GM18499 (cell line): ENCODE measurements at regions not wholly inside any gene's neighbourhood (a gene's known extent, or its start where the extent isn't known, plus 50 kb on each side); places are given as distances from the start of the nearest gene placed in this dataset.

Experiments used
- ATAC-seq: cut with Tn5 transposase; IDR thresholded peaks from one replicate; pipeline ENCODE4 v1.9.1; 2021; ENCODE audit warnings: moderate number of reproducible peaks; ENCODE audit not compliant: insufficient read depth, unreplicated experiment

DNA sequence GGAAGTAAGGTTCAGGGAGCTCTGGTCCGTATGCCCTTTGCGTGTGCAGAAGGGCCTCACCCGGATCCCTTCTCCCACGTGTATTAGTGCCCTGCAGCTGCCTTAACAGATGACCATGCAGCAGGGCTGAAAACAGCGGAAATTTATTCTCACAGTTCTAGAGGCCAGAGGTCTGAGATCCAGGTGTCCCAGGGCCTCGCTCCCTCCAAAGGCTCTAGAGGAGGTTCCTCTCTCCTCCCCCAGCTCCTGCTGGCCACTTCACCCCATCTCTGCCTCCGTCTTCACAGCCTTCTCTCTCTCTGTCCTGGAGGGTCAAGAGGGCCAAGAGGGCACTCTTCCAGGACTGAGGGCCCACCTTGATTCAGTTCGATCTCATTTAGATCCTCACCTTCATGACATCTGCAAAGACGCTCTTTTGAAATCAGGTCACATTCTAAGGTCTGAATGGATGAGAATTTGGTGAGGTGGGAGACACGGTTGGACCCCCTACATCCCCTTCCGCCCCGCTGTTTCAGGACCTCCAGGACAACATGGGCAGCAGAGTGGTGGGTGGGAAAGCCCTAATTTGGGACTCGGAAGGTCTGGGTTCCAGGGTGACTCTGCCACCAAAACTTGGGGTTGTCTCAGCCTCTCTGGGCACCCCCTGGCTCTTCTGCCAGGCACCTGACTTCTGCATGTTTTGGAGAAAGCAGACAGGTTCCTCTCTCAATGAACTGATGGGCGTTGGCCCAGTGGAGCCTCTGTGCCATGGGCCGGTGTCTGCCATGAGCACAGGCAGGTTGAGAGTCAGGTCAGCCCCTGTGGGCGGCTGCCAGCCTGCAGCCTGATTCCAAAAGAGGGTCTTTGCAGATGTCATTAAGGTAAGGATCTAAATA is 361.2 kb downstream of the SEC14L1 start:
- no peak for ATAC-seq

DNA sequence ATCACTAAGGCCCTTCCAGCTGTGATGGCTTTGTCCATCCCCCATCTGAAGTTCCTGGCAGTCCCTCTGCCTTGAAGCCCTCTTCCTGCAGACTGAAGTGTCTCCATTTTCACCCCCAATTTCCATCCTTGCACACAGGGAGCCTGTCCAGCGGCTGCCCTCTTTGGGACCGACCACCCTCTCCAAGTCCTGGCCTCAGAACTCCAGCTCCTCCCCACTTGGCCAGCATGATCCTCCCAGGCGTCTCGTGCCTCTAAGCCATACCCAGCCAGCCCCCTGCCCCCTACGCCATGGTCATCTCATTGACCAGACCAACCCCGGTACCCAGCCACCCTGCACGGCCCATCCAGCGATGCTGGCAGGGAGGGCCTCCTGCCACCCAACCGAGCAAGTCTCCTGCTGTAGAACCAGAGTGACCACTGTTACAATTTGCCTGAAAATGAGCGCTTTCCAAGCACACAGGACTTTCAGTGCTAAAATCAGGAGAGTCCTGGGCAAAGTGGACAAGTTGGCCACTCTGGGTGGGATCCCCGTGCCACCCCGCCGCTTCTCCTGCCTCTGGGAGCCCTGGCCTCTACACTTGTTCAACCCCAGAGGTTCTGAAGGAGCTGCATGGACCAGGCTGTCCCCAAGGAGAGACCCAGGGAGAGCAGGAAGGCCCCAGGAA is 362.0 kb downstream of the SEC14L1 start:
- no peak for ATAC-seq

DNA sequence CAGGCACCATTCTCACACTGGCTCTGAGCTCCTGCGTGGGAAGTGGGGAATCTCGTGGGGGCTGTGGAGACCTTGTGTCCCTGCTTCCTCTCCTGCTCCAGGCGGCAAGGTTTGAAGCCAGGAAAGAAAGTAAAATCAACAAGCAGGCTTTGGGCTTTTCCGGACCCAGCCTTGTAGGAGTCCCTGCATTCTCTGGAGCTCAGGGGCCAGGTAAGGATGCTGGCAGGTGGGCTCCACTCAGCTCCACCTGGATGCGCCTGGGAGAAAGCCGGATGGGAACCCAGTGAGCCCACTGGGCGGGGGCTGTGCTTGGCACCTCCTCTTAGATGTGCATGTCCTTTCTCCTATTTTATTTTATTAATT is 362.5 kb downstream of the SEC14L1 start:
- ATAC-seq: no peak

GRCh38 chr17:77503916-77504651 is 363.3 kb downstream of the SEC14L1 start:
- no peak for ATAC-seq

GRCh38 chr17:77504652-77505155 is 363.9 kb downstream of the SEC14L1 start:
- ATAC-seq: no peak

GRCh38 chr17:77505181-77505639 is 364.4 kb downstream of the SEC14L1 start:
- ATAC-seq: no peak

DNA sequence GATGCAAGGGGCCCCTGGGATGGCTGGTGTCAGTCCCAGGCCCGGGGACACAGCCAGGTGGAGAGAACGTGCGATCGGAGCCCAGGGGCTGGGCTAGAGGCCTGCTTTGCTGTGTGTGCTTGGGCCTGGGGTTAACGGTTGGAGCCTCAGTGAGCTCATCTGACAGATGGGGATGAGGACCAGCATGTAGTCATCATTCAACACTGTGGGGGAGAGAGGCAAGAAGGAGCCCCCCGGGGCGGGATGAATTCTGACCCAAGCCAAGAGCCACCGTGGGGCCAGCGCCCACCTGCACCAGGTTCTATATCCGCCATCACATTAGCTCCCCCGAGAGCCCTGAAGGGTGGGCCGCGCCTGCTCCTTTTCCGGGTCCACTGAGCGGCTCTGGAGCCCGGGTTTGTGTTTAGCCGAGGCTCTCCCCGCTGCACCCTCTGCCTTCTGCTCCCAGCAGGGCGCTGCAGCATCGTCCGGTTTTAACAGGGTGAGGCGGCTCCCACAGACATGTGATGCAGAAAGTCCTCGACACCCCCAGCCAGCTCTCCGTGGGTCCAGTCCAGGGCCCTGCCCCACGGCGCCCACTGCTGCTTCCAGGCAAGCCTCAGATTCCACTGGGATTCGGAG is 365.7 kb downstream of the SEC14L1 start:
- ATAC-seq: no peak

DNA sequence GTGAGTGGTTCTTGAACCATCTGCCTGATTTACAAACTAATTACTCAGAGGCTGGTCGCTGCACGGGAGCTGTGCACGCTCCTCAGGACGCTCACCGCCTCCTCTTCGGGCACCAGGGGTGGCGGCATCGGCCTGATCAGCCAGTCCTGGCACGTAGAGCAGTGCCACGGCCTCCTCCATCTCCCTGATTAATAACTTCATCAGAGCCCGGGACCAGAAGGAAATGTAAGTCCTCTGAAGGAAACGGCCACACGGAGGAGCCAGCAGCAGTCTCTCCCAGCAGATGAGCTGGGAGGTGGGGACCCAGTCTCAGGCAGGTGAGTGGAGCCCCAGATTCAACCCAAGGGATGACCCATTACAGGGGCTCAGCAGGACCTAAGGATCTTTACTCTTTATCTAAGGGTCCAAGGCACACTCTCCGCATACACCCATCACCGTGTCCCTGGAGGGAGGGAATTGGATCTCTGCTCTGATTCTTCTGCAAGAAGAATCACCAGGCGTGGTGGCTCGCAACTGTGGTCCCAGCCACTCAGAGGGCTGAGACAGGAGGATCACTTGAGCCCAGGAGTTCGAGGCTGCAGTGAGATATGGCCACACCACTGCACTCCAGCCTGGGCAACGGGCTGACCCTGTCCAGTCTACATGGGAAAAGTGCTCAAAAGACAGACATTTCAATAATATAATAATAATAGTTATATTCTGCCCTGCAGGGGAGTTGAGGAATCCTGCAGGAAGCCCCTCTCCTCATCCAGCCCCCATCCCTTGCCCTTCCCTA is 366.5 kb downstream of the SEC14L1 start:
- no peak for ATAC-seq

DNA sequence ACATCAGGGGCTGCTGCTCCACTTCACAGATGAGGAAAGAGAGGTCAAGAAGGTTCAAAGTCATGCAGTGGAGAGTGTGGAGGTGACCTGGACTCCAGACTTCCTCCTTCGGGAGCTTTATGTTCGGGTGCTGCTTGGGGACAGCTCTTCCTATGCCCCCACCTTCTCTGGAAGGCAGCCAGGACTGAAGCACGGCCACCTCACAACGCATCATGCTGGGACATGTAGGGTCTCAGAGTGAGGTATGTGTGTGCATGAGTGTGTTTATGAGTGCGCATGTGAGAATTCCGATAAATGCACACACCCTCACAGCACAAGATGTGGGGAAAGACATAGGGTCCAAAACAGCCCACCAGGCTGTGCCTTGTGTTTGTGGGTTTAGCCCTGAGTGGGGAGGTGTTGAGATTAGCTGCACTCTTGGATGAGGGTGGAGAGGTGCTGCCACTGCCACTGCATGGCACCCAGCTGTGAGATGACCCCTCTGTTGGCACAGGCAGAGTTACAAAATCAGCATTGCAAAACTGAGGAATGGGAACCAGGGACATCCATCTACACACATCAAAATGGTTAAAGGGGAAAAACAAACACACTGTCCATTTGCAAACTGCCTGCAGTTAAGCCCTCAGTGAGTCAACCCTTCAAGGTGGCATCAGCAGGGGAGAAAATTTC is 367.4 kb downstream of the SEC14L1 start:
- ATAC-seq: no peak

DNA sequence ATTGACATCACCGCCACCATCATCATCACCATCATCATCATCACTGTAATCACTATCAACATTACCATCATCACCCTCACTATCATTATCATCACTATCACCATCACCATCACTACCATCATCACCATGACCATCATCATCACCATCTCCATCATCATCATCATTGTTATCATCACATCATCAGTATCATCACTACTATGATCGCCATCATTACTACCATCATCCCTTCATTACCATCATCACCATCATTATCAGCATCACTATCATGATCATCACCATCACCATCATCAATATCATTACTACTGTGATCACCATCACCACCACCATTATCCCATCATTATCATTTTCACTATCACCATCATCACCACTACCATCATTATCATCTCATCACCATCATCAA is 368.3 kb downstream of the SEC14L1 start:
- ATAC-seq: no peak

GRCh38 chr17:77509599-77509998 is 368.8 kb downstream of the SEC14L1 start:
- no peak for ATAC-seq

DNA sequence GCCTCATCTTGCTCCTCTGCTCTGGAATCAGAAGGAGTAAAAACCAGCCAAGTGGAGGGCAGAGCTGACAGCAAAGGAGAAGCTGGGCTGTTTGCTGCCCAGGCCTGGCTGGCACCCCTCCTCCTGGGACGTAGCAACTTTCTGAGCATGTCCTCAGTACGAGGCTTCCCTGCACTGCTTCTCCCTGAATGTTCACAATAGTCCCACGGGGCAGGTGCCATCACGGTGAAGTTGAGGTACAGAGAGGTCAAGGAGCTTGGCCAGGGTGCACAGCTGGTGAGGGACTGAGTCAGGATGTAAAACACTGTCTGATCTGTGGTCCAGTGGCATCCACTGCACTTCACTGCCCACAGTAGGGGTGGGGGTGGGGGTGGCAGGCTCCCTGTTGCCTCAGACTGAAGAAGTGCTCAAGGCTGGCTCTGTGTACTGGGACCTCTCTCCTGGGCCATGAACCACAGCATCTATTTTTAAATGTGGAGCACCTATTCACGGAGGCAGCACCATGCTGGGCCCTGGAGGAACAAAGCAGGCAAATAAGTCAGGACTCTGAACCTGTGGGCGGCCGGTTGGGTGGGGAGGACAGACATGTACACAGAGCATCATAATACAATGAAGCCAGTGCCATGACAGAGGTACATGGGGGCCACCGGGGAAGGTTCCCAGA is 369.5 kb downstream of the SEC14L1 start:
- no peak for ATAC-seq

GRCh38 chr17:77511514-77512061 is 370.8 kb downstream of the SEC14L1 start:
- ATAC-seq: no peak

DNA sequence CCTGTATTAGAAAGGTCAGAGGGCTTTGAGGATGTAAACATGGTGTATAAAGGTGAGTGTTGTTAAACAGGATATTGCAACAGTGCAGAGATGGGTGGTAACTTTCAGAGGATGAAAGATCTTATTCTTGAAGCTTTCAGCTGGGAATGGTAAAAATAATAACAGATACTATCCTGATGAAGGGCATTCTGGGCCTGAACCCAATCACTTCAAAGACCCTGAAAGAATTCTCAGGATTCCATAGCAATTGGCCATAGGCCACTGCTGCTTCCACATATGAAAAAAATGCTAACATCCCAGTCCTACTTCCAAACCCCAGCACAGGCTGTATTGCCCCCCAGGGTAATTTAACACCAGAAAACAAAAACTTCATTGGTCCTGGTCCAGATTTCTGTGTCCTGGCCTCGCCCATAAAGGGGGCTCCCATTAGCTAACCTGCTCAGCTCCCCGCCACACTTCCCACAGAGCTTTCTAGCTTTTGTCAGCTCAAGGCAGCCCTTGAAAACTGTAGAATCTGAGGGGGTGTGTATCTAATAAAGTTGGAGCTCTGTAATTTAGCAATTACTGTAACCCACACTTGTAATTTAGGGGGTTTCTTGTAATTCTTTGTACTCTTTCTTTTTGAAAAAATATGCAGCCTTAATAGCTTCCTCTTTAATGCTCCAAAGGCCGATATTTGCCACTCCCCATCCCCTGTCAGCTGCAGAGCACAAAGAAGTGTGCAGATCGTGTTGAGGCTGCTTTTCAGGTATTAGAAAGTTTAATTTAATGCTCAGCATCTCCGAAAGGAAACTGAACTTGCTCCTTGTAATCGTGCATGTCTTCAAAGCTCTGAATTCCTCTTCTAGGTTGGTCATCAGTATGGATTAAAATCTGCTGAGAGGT is 371.5 kb downstream of the SEC14L1 start:
- ATAC-seq: no peak

DNA sequence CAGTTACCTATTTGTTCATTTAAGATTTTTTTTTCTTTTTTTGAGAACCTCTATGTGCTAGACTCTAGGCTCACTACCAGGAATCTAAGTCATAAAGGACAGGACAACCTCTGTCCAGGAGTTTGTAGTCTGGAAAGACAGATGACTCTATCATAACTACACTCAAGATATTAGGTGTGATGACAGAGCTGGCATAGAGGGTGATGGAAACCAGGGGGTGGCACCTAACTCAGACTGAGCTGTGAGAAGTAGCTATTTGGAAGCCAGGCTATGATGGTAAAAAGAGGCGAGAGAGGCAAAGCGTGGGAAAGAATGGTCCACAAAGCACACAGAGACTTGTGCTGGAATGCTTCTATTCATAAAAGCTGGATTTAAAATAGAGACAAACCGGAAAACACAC is 372.3 kb downstream of the SEC14L1 start:
- ATAC-seq: no peak

- no peak for ATAC-seq
These were observed 374.5 kb downstream of the SEC14L1 start for GRCh38 chr17:77515227-77515626.

GRCh38 chr17:77516902-77517301 is 376.1 kb downstream of the SEC14L1 start:
- ATAC-seq: no peak
